ENCODE measurements at regions not wholly inside any gene's neighbourhood (a gene's known extent, or its start where the extent isn't known, plus 50 kb on each side); places are given as distances from the start of the nearest gene placed in this dataset.

DNA sequence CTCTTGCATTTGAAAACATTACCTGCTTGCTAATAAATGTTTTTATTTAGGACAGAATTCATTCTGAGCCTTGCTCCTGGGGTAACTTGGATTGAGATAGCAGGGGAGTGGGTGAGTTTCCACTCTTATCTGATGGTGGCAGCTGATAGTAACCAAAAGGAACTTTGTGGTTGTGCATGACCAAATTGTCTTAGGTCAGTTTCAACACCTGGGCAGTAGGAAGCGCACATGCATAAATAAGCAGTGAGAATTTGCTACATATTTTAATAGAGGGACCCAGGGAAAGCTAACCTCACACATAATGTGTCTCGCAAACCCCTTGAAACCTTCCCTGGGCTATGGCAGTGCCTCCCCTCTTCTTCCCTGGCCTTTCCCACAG, 65.4 kb upstream of the XCR1 start:
- TF ChIP-seq, protein P1, sequence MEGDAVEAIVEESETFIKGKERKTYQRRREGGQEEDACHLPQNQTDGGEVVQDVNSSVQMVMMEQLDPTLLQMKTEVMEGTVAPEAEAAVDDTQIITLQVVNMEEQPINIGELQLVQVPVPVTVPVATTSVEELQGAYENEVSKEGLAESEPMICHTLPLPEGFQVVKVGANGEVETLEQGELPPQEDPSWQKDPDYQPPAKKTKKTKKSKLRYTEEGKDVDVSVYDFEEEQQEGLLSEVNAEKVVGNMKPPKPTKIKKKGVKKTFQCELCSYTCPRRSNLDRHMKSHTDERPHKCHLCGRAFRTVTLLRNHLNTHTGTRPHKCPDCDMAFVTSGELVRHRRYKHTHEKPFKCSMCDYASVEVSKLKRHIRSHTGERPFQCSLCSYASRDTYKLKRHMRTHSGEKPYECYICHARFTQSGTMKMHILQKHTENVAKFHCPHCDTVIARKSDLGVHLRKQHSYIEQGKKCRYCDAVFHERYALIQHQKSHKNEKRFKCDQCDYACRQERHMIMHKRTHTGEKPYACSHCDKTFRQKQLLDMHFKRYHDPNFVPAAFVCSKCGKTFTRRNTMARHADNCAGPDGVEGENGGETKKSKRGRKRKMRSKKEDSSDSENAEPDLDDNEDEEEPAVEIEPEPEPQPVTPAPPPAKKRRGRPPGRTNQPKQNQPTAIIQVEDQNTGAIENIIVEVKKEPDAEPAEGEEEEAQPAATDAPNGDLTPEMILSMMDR (IDR thresholded peaks at IDR 0.05), result no peak
- TF ChIP-seq POLR2A (IDR thresholded peaks at IDR 0.05), result no peak

All from uterus (tissue), 2 donors.